H1 (cell line): ENCODE measurements at regions not wholly inside any gene's neighbourhood (a gene's known extent, or its start where the extent isn't known, plus 50 kb on each side); places are given as distances from the start of the nearest gene placed in this dataset.

ENCODE experiments used
- CTCF ChIA-PET: fragments of 300-600 bp; sonication (Branson Sonifier 250); formaldehyde crosslinking; loops from one replicate; lab custom pipeline; 2021; ENCODE audit not compliant: partially characterized antibody; lab: Charles Lee
- POLR2A ChIA-PET: fragments of 300-600 bp; sonication (Branson Sonifier 250); formaldehyde crosslinking; loops from one replicate; lab custom pipeline; 2021; ENCODE audit warnings: inconsistent platforms; ENCODE audit not compliant: partially characterized antibody; lab: Charles Lee
- DNase-seq, 2 experiments: peaks; one replicate each; pipeline versions ENCODE4 v3.0.0 to v3.0.0-alpha.2; 2010 to 2022; ENCODE audit warnings: low spot score in 2 of 2, low read depth in 1 of 2, mixed read lengths in 1 of 2
- FAIRE-seq: peaks from 2 replicates; lab custom pipeline; 2011; peaks lifted over from hg19 to GRCh38; lab: Jason Lieb, UNC
- H2AFZ ChIP-seq: 2 replicates; pipeline ENCODE4 v1.8.1; 2012; ENCODE audit warnings: low read length, inconsistent platforms
- H2AK5ac ChIP-seq: 2 replicates; pipeline ENCODE4 v1.6.1; 2013; ENCODE audit warnings: low read depth, low read length
- H2BK120ac ChIP-seq: replicated peaks from 2 replicates; pipeline ENCODE3; 2013; ENCODE audit warnings: low read depth, low read length, inconsistent platforms
- H2BK12ac ChIP-seq: 2 replicates; pipeline ENCODE4 v1.6.1; 2013; ENCODE audit warnings: low read depth, low read length
- H2BK15ac ChIP-seq: 2 replicates; pipeline ENCODE4 v1.6.1; 2013; ENCODE audit warnings: low read length
- H2BK20ac ChIP-seq: 2 replicates; pipeline ENCODE4 v1.6.1; 2013; ENCODE audit warnings: low read length
- H2BK5ac ChIP-seq: 2 replicates; pipeline ENCODE4 v1.6.1; 2013; ENCODE audit warnings: low read depth, low read length
- H3K14ac ChIP-seq: 2 replicates; pipeline ENCODE4 v1.6.1; 2013; ENCODE audit warnings: inconsistent platforms; ENCODE audit not compliant: insufficient read length
- H3K18ac ChIP-seq: 2 replicates; pipeline ENCODE4 v1.6.1; 2013; ENCODE audit warnings: low read length; ENCODE audit errors: extremely low read depth
- H3K23ac ChIP-seq: 2 replicates; pipeline ENCODE4 v1.6.1; 2013; ENCODE audit warnings: inconsistent platforms; ENCODE audit not compliant: insufficient read length
- H3K23me2 ChIP-seq: 2 replicates; pipeline ENCODE4 v1.6.1; 2013; ENCODE audit warnings: low read depth, low read length
- H3K27ac ChIP-seq: 2 replicates; pipeline ENCODE4 v1.6.1; 2011; ENCODE audit warnings: low read depth, low read length, inconsistent platforms
- H3K27me3 ChIP-seq, 4 experiments: replicated peaks in 1 of 4; 1 replicate in 1 of 4; 2 replicates in 3 of 4; pipeline versions ENCODE4 v1.6.1 to v1.8.1; 2011 to 2013; ENCODE audit warnings: low read length in 3 of 4, mild to moderate bottlenecking in 3 of 4, inconsistent platforms in 2 of 4, mixed read lengths in 2 of 4, moderate library complexity in 1 of 4; ENCODE audit not compliant: control insufficient read depth in 3 of 4, insufficient read depth in 3 of 4; ENCODE audit errors: extremely low read depth in 1 of 4
- H3K36me3 ChIP-seq, 4 experiments: 2 replicates each; pipeline versions ENCODE4 v1.6.1 to v1.8.1; 2011 to 2013; ENCODE audit warnings: mild to moderate bottlenecking in 4 of 4, low read length in 3 of 4, moderate library complexity in 2 of 4, control low read depth in 1 of 4, inconsistent platforms in 1 of 4; ENCODE audit not compliant: insufficient read depth in 4 of 4, control insufficient read depth in 2 of 4
- H3K4ac ChIP-seq: replicated peaks from 2 replicates; pipeline ENCODE3; 2013; ENCODE audit warnings: low read length, low read depth, mixed read lengths, inconsistent platforms; ENCODE audit not compliant: insufficient read length
- H3K4me1 ChIP-seq, 4 experiments: replicated peaks in 1 of 4; 1 replicate in 1 of 4; 2 replicates in 3 of 4; pipeline versions ENCODE4 v1.6.1 to v1.8.1; 2011 to 2013; ENCODE audit warnings: low read length in 3 of 4, inconsistent platforms in 2 of 4, mixed read lengths in 1 of 4; ENCODE audit not compliant: insufficient read depth in 4 of 4, control insufficient read depth in 3 of 4
- H3K4me2 ChIP-seq, 2 experiments: 2 replicates each; pipeline versions ENCODE4 v1.6.1 to v1.8.1; 2011 to 2013; ENCODE audit warnings: low read depth in 2 of 2, low read length in 2 of 2, control low read depth in 1 of 2, inconsistent platforms in 1 of 2, mild to moderate bottlenecking in 1 of 2; ENCODE audit not compliant: insufficient read depth in 1 of 2
- H3K4me3 ChIP-seq, 4 experiments: fragments of 200-600, 300-600 bp in 1 of 4; sonication (generic), shearing (Covaris generic), sonication (Bioruptor Twin) in 1 of 4; 2 replicates each; pipeline versions ENCODE4 v1.5.1 to v1.8.1; 2011 to 2016; ENCODE audit warnings: low read length in 4 of 4, low read depth in 3 of 4, control low read depth in 2 of 4, inconsistent platforms in 2 of 4, mild to moderate bottlenecking in 2 of 4, mixed read lengths in 1 of 4, moderate library complexity in 1 of 4; ENCODE audit not compliant: insufficient read depth in 2 of 4; ENCODE audit errors: extremely low read depth in 1 of 4
- H3K56ac ChIP-seq: replicated peaks from 2 replicates; pipeline ENCODE3; 2013; ENCODE audit warnings: low read depth, mild to moderate bottlenecking, mixed read lengths, low read length, inconsistent platforms; ENCODE audit not compliant: insufficient read length
- H3K79me1 ChIP-seq: 2 replicates; pipeline ENCODE4 v1.6.1; 2013; ENCODE audit warnings: low read depth, low read length, control low read depth
- H3K79me2 ChIP-seq, 2 experiments: 2 replicates each; pipeline versions ENCODE4 v1.6.1 to v1.8.1; 2012 to 2013; ENCODE audit warnings: low read length in 2 of 2, mild to moderate bottlenecking in 2 of 2, inconsistent platforms in 1 of 2; ENCODE audit not compliant: insufficient read depth in 2 of 2, control insufficient read depth in 1 of 2
- H3K9ac ChIP-seq, 4 experiments: replicated peaks in 1 of 4; 1 replicate in 1 of 4; 2 replicates in 3 of 4; pipeline versions ENCODE4 v1.6.1 to v1.8.1; 2011 to 2013; ENCODE audit warnings: low read depth in 3 of 4, low read length in 3 of 4, control low read depth in 2 of 4, mild to moderate bottlenecking in 2 of 4, moderate library complexity in 2 of 4, inconsistent platforms in 1 of 4; ENCODE audit errors: extremely low read depth in 1 of 4
- H3K9me3 ChIP-seq, 2 experiments: 2 replicates each; pipeline versions ENCODE4 v1.6.1 to v1.8.1; 2012 to 2013; ENCODE audit warnings: mild to moderate bottlenecking in 2 of 2, moderate library complexity in 2 of 2, control low read depth in 1 of 2, inconsistent platforms in 1 of 2, low read depth in 1 of 2, low read length in 1 of 2, mixed read lengths in 1 of 2; ENCODE audit not compliant: insufficient read depth in 2 of 2
- H4K20me1 ChIP-seq, 2 experiments: replicated peaks in 1 of 2; 2 replicates each; pipeline versions ENCODE3 to v1.8.1; 2011 to 2013; ENCODE audit warnings: inconsistent platforms in 2 of 2, low read length in 2 of 2, mild to moderate bottlenecking in 1 of 2; ENCODE audit not compliant: insufficient read depth in 2 of 2, control insufficient read depth in 1 of 2
- H4K5ac ChIP-seq: 2 replicates; pipeline ENCODE4 v1.6.1; 2013; ENCODE audit warnings: low read length, low read depth, mixed read lengths, inconsistent platforms; ENCODE audit not compliant: insufficient read length
- H4K8ac ChIP-seq: 2 replicates; pipeline ENCODE4 v1.8.0; 2013; ENCODE audit warnings: mild to moderate bottlenecking, moderate library complexity, low read length, inconsistent platforms; ENCODE audit not compliant: insufficient read depth; ENCODE audit errors: extremely low read depth
- H4K91ac ChIP-seq: replicated peaks from 2 replicates; pipeline ENCODE3; 2013; ENCODE audit warnings: low read length, mixed read lengths, inconsistent platforms; ENCODE audit not compliant: insufficient read length
- SUZ12 ChIP-seq: fragments of 200-600 bp; sonication (generic); IDR thresholded peaks from 2 replicates; pipeline ENCODE4 v1.6.1; 2012; ENCODE audit warnings: mild to moderate bottlenecking, inconsistent platforms, low read length, moderate library complexity, mixed read lengths
- TAF7 ChIP-seq: optimal IDR thresholded peaks from 2 replicates; pipeline ENCODE3; 2011; ENCODE audit warnings: low read depth, mild to moderate bottlenecking, inconsistent platforms, low read length, moderate library complexity, borderline replicate concordance
- WGBS, 2 experiments: shearing (Covaris generic) in 1 of 2; methylation state at CpG; one replicate each; pipeline versions ENCODE4 v1.1.6 to v1.1.7; 2013 to 2015; ENCODE audit warnings: low lambda C conversion rate in 2 of 2, mixed read lengths in 2 of 2, inconsistent platforms in 1 of 2, low coverage in 1 of 2, missing lambda C conversion rate in 1 of 2; ENCODE audit not compliant: insufficient replicate concordance in 2 of 2, insufficient coverage in 1 of 2, insufficient read length in 1 of 2; ENCODE audit errors: extremely low coverage in 1 of 2, missing lambda C conversion rate in 1 of 2; 5-methylcytosine and 5-hydroxymethylcytosine counted together

DNA sequence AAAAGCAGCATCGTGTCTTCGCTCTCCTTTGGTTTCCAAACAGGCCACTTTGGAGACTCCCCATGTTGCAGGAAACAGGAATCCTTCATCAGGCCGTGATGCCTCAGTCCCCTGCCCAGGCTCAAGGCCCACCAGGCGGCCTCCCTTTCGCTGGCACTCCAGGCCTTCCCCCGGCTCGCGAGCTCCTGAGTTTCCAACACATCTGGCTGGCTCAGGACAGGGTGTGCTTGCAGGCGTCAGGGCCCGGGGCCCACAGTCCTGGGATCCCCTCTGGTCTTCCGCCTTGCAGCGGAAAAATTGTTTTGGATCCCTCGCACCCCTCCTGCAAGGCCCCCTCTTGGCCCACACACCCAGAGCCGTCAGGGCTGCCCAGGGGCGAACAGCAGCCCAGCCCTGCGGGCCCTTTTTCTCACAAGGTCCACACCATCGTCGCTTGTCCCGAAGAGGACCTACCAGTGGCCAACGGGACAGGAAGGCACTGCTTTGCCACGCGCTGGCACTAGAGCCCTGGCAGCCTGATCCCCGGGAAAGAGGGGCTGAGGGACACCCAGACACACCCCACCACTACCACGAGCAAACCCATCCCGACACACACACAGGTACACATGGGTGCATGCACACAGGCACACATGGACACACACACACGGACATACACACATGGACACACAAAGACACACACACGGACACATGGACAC lies 1930.9 kb upstream of the DEFB115 start:
- Histone ChIP-seq H3K14ac (no peak overlapping the region), H3K4me2 (no peak overlapping the region), H2BK120ac (no peak overlapping the region), H2BK15ac (no peak overlapping the region), H4K91ac (no peak overlapping the region), H2BK20ac (no peak overlapping the region), H3K36me3 (no peaks in the 10 kb centered on the region), H3K4ac (no peak overlapping the region), H3K79me2 (no peaks in the 10 kb centered on the region), H3K9me3 (peaks cover 56 to 72% of the 10 kb centered on the region in 2 experiments), H3K9ac (no peak overlapping the region), H3K27me3 (no peaks in the 10 kb centered on the region), H4K8ac (no peak overlapping the region), H3K18ac (no peak overlapping the region), H3K27ac (no peak overlapping the region), H3K23me2 (0 out of 2 replicates have a peak, but pooled peaks cover 2% of the 10 kb centered on the region), H3K4me1 (no peaks in the 10 kb centered on the region), H3K4me3 (no peak overlapping the region), H2AFZ (no peak overlapping the region), H3K56ac (no peak overlapping the region), H2BK12ac (no peak overlapping the region), H4K5ac (no peak overlapping the region), H2AK5ac (no peak overlapping the region), H2BK5ac (no peak overlapping the region), H3K79me1 (no peaks in the 10 kb centered on the region), H3K23ac (no peak overlapping the region), H4K20me1 (no peaks in the 10 kb centered on the region)
- POLR2A ChIA-PET, result no interaction called here
- FAIRE-seq (no peak), DNase-seq (no peak)
- CTCF ChIA-PET, result no interaction called here
- 78% methylated on average over 27 of the region's 27 CpGs; no CpG with 5 or more reads in 1 of the 2 experiments for WGBS, 2 experiments
- no peak for TF ChIP-seq TAF7
- no peak for TF ChIP-seq SUZ12
